GM10266 (cell line): ENCODE measurements at regions not wholly inside any gene's neighbourhood (a gene's known extent, or its start where the extent isn't known, plus 50 kb on each side); places are given as distances from the start of the nearest gene placed in this dataset.

Experiments
- DNase-seq: peaks from one replicate; pipeline ENCODE4 v3.0.0; 2012; ENCODE audit errors: extremely low spot score
- TF ChIP-seq, protein P1 (sequence below): IDR thresholded peaks from 2 replicates; pipeline ENCODE4 v1.5.1; 2012; ENCODE audit warnings: mild to moderate bottlenecking, low read depth; ENCODE audit not compliant: control insufficient read depth, insufficient read depth; ENCODE audit errors: missing control alignments

DNA sequence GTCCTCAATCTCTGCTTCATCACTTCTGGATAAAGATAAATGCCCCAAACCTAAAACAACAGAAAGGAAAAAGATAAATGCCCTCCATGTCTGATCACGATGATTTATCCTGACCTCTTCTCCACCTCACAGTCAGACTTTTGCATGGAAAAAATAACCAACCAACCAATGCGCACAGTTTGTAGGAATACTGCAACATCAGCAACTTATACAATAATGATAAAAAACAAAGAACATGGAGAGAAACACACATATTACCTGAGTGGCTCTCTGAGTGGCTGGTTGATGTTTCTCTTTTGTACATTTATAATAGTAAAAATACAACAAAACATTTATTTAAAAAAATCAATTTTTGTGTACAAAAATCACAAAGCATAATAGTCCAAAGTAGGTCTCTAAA lies 93.0 kb upstream of the PUDP start:
- TF ChIP-seq, protein P1, sequence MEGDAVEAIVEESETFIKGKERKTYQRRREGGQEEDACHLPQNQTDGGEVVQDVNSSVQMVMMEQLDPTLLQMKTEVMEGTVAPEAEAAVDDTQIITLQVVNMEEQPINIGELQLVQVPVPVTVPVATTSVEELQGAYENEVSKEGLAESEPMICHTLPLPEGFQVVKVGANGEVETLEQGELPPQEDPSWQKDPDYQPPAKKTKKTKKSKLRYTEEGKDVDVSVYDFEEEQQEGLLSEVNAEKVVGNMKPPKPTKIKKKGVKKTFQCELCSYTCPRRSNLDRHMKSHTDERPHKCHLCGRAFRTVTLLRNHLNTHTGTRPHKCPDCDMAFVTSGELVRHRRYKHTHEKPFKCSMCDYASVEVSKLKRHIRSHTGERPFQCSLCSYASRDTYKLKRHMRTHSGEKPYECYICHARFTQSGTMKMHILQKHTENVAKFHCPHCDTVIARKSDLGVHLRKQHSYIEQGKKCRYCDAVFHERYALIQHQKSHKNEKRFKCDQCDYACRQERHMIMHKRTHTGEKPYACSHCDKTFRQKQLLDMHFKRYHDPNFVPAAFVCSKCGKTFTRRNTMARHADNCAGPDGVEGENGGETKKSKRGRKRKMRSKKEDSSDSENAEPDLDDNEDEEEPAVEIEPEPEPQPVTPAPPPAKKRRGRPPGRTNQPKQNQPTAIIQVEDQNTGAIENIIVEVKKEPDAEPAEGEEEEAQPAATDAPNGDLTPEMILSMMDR, result no peak
- no peak for DNase-seq

DNA sequence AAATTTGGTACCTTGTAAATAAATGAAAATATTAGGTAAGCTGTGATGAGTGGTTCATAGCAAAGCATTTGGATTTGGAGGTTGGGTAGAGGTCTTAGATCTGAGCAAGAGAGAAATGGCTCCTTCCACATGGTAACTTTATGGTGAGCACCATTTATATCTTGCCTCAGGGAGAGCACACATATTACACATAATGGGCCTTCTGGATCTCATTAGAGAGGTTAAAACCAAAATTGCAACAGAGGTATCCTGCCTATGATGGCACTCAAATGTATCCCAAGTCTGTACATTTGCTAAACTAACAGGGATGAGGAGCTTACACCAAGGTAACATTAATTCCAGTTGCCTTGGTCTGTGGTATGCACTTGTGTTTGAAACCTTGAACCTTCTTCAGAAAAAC lies 87.1 kb upstream of the PUDP start:
- no peak for DNase-seq
- TF ChIP-seq, protein P1, result no peak

- no peak for DNase-seq
- TF ChIP-seq, protein P1, result no peak
Observed at GRCh38 chrX:7233580-7234406, 85.8 kb upstream of the PUDP start.

DNA sequence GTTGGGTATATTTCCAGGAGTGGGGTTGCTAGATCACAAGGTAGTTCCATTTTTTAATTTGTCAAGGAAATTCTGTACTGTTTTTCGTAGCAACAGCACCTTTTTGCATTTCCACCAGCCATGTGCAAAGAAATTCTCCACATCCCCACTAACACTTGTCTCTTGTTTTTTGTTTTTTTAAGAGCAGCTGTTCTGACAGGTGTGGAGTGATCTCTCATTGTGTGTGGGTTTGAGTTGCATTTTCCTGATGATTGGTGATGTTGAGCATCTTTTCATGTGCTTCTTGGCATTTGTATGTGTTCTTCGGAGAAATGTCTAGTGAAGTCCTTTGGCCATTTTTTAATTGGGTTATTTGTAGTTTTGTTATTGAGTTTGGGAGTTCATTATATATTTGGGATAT lies 80.3 kb upstream of the PUDP start:
- TF ChIP-seq, protein P1, result no peak
- no peak for DNase-seq

DNA sequence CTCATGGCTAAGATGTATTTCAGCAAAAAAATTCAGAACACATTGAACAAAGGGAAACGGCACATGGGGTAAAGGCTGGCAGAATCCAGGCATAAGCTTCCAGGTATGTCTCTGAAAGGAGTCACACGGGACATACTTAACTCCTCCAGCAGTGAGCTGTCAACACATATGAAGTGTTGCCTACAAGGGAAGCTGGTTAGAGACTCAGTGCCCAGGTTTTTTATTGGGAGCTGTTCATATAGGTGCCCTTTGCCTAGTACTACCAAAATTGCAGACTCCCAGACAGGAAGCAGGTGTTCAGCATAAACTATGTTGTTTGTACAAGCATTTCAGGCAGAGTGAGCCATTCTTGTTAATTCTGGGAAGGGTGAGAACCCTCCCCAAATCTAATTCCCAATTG lies 77.4 kb upstream of the PUDP start:
- TF ChIP-seq, protein P1, result no peak
- DNase-seq, result no peak

GRCh38 chrX:7223271-7223670 lies 75.3 kb upstream of the PUDP start:
- DNase-seq, result no peak
- TF ChIP-seq, protein P1, result no peak

GRCh38 chrX:7220121-7220520 lies 72.2 kb upstream of the PUDP start:
- TF ChIP-seq, protein P1, result no peak
- DNase-seq, result no peak
